HG03520 (cell line): ENCODE measurements at regions not wholly inside any gene's neighbourhood (a gene's known extent, or its start where the extent isn't known, plus 50 kb on each side); places are given as distances from the start of the nearest gene placed in this dataset.

ENCODE experiments used
- ATAC-seq: cut with Tn5 transposase; IDR thresholded peaks from one replicate; pipeline ENCODE4 v1.9.1; 2021; ENCODE audit warnings: mild to moderate bottlenecking, moderate library complexity; ENCODE audit not compliant: unreplicated experiment

GRCh38 chr10:83037653-83038052 is 1101.7 kb upstream of the GHITM start:
- no peak for ATAC-seq

DNA sequence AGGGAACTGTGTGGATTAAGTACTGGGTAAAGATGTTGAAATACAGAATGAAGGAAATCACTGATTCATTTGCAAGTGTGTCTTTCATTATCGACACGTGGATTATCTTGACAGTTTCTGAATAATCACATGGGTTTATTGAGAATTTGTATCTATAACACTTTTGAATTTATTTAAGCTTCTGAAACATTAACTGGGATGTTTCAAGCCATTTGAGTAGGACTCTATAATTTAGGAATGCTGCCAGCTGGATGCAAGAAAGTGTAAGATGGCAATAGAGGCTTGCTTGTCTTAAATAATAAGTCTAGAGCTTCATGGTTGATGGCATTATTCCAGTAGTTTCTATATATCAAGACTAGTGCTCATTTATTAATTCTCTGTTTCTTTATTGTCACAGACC is 1100.7 kb upstream of the GHITM start:
- ATAC-seq: no peak

- no peak for ATAC-seq
Measured at GRCh38 chr10:83045731-83046130, 1093.6 kb upstream of the GHITM start.

DNA sequence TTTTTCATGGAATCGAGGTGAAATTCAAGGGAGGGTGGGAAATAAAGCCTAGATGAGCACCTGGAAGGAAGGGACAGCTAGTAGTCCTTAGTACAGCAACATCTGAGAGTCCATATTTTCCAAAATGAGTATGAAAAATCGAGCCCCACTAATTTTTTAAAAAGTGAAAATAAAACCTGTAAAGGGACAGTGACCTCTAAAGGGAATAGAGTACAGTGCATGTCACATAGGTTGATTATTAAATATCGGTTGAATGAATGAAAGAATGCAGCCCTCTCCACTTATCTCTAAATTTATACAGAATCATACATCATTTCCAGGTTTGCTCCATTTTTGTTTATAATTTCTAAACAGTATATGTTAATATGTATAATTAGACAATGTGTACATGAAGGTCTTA is 1088.5 kb upstream of the GHITM start:
- ATAC-seq: no peak

GRCh38 chr10:83062871-83063270 is 1076.4 kb upstream of the GHITM start:
- no peak for ATAC-seq

DNA sequence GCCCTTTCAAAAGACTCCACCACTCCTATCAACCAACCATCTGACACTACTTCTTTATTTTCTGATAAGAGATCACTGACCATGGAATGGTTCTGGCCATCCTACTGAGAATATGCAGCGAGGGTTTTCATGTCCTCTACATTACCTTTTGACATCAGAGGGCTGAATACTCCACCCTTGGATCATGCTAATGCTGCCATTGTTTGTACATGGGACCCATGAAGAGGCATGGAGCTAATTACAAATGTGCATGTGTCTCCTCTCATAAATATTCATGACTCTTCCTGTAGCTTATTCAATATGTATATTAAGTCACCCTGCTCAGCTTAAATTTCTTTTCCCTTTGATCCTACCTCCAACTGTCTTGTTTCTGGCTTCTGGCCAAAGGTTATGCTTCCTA is 1065.8 kb upstream of the GHITM start:
- ATAC-seq: no peak

GRCh38 chr10:83075016-83075814 is 1064.1 kb upstream of the GHITM start:
- ATAC-seq: no peak

DNA sequence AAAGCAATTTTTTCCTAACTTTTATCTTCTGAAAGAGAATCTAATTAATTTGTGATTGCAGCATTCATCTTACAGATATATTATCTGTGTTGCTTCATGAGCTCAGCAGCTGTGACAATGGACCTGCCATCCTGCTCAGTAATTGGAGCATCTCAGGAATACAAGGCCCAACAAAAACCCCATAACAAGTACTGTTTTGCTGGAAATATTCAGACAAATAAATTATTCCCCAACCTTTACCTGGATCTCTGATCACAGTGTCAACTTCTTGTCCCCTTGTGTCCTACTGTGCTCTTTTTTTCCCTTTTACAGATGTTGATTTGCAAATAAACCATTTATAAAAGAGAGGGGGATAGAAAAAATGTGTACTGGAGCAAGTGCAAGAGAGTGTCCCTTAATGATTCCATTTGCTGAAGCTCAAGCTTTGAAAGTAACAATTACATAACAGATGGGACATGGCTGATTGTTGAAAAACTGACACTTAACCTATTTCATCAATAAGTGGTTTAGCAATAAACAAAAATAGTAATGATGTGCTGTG is 1063.4 kb upstream of the GHITM start:
- ATAC-seq: no peak

GRCh38 chr10:83076443-83076842 is 1062.9 kb upstream of the GHITM start:
- ATAC-seq: no peak

DNA sequence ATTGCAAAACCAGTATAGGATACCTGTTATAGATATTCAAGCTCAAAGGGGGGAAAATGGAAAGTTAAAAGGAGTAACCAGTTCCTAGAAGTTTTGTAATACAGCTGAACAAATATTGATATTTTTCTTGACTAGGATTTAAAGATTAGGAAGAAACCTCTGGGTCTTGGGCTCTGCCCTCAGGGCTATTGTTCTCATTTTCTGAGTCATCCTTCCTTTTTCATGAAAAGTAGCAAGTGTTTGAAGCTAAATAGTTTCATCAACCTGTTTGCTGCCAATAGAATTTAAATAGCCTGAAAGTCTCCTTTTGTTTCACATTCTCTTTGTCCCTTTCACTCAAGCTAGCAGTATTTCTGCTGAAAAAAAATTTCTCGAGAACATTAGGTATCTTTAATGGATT is 1061.1 kb upstream of the GHITM start:
- no peak for ATAC-seq

GRCh38 chr10:83078645-83079044 is 1060.7 kb upstream of the GHITM start:
- no peak for ATAC-seq

- no peak for ATAC-seq
Measured at GRCh38 chr10:83083831-83084230, 1055.5 kb upstream of the GHITM start.

- no peak for ATAC-seq
Measured at GRCh38 chr10:83089335-83089734, 1050.0 kb upstream of the GHITM start.

DNA sequence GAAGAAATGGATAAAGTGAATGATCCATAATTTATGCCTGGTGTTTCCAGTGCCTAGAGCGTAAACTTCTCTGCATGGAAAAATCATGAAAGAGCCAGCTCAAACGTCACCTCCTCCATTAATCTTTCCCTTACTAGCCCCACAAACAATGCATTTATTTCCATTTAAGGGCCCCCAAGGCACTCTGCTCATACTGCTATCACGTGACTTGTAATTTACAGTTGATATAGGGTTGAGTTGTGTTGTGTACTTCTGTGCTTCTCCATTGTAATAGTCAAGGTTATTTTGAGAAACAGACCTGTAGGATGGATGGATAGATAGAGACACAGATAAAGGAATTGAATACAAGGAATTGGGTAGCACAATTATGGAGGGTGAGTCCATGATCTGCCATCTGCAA is 1034.7 kb upstream of the GHITM start:
- no peak for ATAC-seq

- ATAC-seq: no peak
Measured at GRCh38 chr10:83108565-83109333, 1030.6 kb upstream of the GHITM start.

- no peak for ATAC-seq
Measured at GRCh38 chr10:83119346-83119745, 1020.0 kb upstream of the GHITM start.

DNA sequence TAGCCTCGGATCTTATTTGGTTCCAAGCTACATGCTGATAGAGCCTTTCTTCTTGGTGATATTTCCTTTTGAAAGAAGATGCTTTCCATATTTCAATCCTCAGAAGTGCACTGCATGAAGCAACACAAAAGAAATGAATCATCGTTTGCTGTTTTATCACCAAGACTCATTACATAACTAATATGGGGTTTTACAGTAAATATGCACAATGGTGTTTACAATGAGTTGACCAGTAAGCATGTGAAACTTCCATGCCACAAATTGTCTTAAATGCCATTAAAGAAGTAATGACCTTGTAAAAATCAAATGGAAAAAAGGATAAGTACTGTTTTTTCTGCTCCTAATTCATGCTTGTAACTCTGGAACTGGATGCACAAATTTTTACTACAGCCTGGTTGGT is 1017.0 kb upstream of the GHITM start:
- no peak for ATAC-seq

- ATAC-seq: no peak
Measured at GRCh38 chr10:83127942-83128575, 1011.2 kb upstream of the GHITM start.

DNA sequence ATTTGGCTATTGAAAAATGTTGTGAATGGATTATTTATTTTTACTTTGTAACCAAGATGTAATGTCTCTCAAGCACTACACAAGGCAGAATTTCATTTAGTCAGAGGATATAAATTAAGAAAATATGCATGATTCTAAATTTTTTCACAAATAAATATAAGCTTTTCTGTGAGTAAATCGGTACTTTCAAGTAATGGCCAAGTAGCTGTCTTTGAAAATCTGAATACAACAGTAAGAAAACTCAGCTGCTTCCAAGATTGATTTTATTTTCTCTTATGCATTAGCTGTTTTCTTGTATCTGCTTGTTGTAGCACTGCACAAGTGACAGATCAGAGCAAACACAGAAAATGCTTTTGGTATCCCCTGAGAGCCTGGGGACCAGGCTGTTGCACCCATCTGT is 998.5 kb upstream of the GHITM start:
- no peak for ATAC-seq

GRCh38 chr10:83142074-83142563 is 997.2 kb upstream of the GHITM start:
- ATAC-seq: no peak

GRCh38 chr10:83144461-83144860 is 994.8 kb upstream of the GHITM start:
- no peak for ATAC-seq
